Common myeloid progenitor, CD34-positive (primary cell): ENCODE measurements at regions not wholly inside any gene's neighbourhood (a gene's known extent, or its start where the extent isn't known, plus 50 kb on each side); places are given as distances from the start of the nearest gene placed in this dataset.
"Not testable (repeated sequence)": the region's sequence is repeated elsewhere in the genome, so short reads cannot be mapped to it uniquely, and the experiment has no call there.

ENCODE experiments used
- CTCF ChIA-PET: fragments of 350-600 bp; sonication (Branson Sonifier 250); formaldehyde crosslinking; loops from one replicate; lab custom pipeline; 2021; ENCODE audit warnings: antibody characterized with exemption; lab: Charles Lee
- POLR2A ChIA-PET: fragments of 350-600 bp; sonication (Branson Sonifier 250); formaldehyde crosslinking; loops from one replicate; lab custom pipeline; 2021; ENCODE audit warnings: antibody characterized with exemption; lab: Charles Lee
- DNase-seq, 3 donors: peaks; one replicate each; pipeline versions ENCODE4 v3.0.0 to v3.0.0-alpha.2; 2013
- H3K27ac ChIP-seq, 2 experiments: 1 replicate in 1 of 2; 2 replicates in 1 of 2; pipeline ENCODE4 v1.7.0; 2013; ENCODE audit warnings: inconsistent platforms in 2 of 2, low read length in 2 of 2, mild to moderate bottlenecking in 2 of 2, low read depth in 1 of 2, moderate library complexity in 1 of 2; ENCODE audit not compliant: severe bottlenecking in 2 of 2, insufficient read depth in 1 of 2, poor library complexity in 1 of 2
- H3K27me3 ChIP-seq, 5 experiments: replicated peaks in 2 of 5; 1 replicate in 3 of 5; 2 replicates in 2 of 5; pipeline versions ENCODE4 v1.6.1 to v1.7.0; 2013; ENCODE audit warnings: low read length in 4 of 5, mild to moderate bottlenecking in 2 of 5, moderate library complexity in 2 of 5, inconsistent platforms in 1 of 5; ENCODE audit not compliant: insufficient read depth in 5 of 5, control insufficient read depth in 4 of 5
- H3K36me3 ChIP-seq, 4 experiments: 1 replicate in 2 of 4; 2 replicates in 2 of 4; pipeline versions ENCODE4 v1.6.1 to v1.7.0; 2013; ENCODE audit warnings: low read length in 3 of 4, control low read depth in 1 of 4, mild to moderate bottlenecking in 1 of 4; ENCODE audit not compliant: control insufficient read depth in 4 of 4, insufficient read depth in 4 of 4
- H3K4me1 ChIP-seq, 4 experiments: 1 replicate in 3 of 4; 2 replicates in 1 of 4; pipeline versions ENCODE4 v1.6.1 to v1.7.1; 2013; ENCODE audit warnings: low read length in 3 of 4, mild to moderate bottlenecking in 3 of 4, control low read depth in 1 of 4, inconsistent platforms in 1 of 4, moderate library complexity in 1 of 4; ENCODE audit not compliant: control insufficient read depth in 4 of 4, insufficient read depth in 4 of 4; ENCODE audit errors: control extremely low read depth in 1 of 4
- H3K4me3 ChIP-seq, 7 experiments: 1 replicate in 4 of 7; 2 replicates in 3 of 7; pipeline versions ENCODE4 v1.5.1 to v1.7.0; 2013; ENCODE audit warnings: mild to moderate bottlenecking in 7 of 7, low read length in 6 of 7, moderate library complexity in 6 of 7, inconsistent platforms in 2 of 7, low read depth in 2 of 7, control low read depth in 1 of 7; ENCODE audit not compliant: insufficient read depth in 4 of 7, control insufficient read depth in 1 of 7; ENCODE audit errors: extremely low read depth in 1 of 7
- H3K9me3 ChIP-seq, 5 experiments: 1 replicate in 4 of 5; 2 replicates in 1 of 5; pipeline versions ENCODE4 v1.6.1 to v1.7.1; 2013; ENCODE audit warnings: low read length in 4 of 5, mild to moderate bottlenecking in 2 of 5, inconsistent platforms in 1 of 5, low read depth in 1 of 5, moderate library complexity in 1 of 5; ENCODE audit not compliant: control insufficient read depth in 4 of 5, insufficient read depth in 2 of 5; ENCODE audit errors: control extremely low read depth in 1 of 5
- WGBS: methylation state at CpG from one replicate; pipeline ENCODE4 v1.1.5; 2013; ENCODE audit not compliant: insufficient coverage; 5-methylcytosine and 5-hydroxymethylcytosine counted together

GRCh38 chr20:47429409-47429808, 72.3 kb upstream of the NCOA3 start:
- no CpG with 5 or more reads among the region's 3 CpGs for WGBS
- Histone ChIP-seq H3K27ac (no peak overlapping the region), H3K36me3 (no peaks in the 10 kb centered on the region), H3K4me1 (peaks cover 0 to 10% (median 3%) of the 10 kb centered on the region in 4 experiments), H3K9me3 (peaks cover 0 to 19% (median 8%) of the 10 kb centered on the region in 5 experiments), H3K27me3 (no peaks in the 10 kb centered on the region), H3K4me3 (no peak overlapping the region)
- POLR2A ChIA-PET, result no interaction called here
- DNase-seq, result no peak
- CTCF ChIA-PET, result no interaction called here

- Histone ChIP-seq H3K4me1 (peaks cover 0 to 10% (median 3%) of the 10 kb centered on the region in 4 experiments), H3K27ac (no peak overlapping the region), H3K27me3 (no peaks in the 10 kb centered on the region), H3K36me3 (no peaks in the 10 kb centered on the region), H3K4me3 (no peak overlapping the region), H3K9me3 (peaks cover 0 to 19% (median 8%) of the 10 kb centered on the region in 5 experiments)
- ChIA-PET POLR2A (no interaction called here), CTCF (interaction anchor here (0.6 kb wide), 1 partner anchor 192 kb away, joined by 4 read pairs; no protein-coding TSS in a partner anchor)
- 100% methylated on average over 3 of the region's 5 CpGs for WGBS
- DNase-seq, result no peak
These were observed 70.7 kb upstream of the NCOA3 start for GRCh38 chr20:47430862-47431588.

- CTCF ChIA-PET, result interaction anchor here (1.1 kb wide), 1 partner anchor 20 kb away, joined by 4 read pairs; no protein-coding TSS in a partner anchor
- Histone ChIP-seq H3K4me3 (no peak overlapping the region), H3K36me3 (no peaks in the 10 kb centered on the region), H3K9me3 (peaks cover 0 to 5% (median 2%) of the 10 kb centered on the region in 5 experiments), H3K27ac (no peak overlapping the region), H3K27me3 (no peaks in the 10 kb centered on the region), H3K4me1 (peaks cover 0 to 10% (median 3%) of the 10 kb centered on the region in 4 experiments)
- DNase-seq, result no peak
- 11% methylated on average over 1 of the region's 3 CpGs for WGBS
- POLR2A ChIA-PET, result no interaction called here
These were observed 68.9 kb upstream of the NCOA3 start for GRCh38 chr20:47432834-47433210.

- POLR2A ChIA-PET, result interaction anchor here (0.6 to 0.7 kb wide), 2 partner anchors 22 to 98 kb away, joined by 3 to 4 read pairs; no protein-coding TSS in a partner anchor
- H3K36me3 ChIP-seq, H3K9me3 ChIP-seq, H3K4me3 ChIP-seq, CTCF ChIA-PET, DNase-seq, H3K27me3 ChIP-seq, H3K27ac ChIP-seq: not testable (repeated sequence)
- WGBS, result 100% methylated on average over 9 of the region's 13 CpGs
- H3K4me1 ChIP-seq, result peaks cover 0 to 16% (median 3%) of the 10 kb centered on the region in 4 experiments
These were observed 67.4 kb upstream of the NCOA3 start for GRCh38 chr20:47434128-47434779.

GRCh38 chr20:47438464-47439381, 63.0 kb upstream of the NCOA3 start:
- H3K27ac ChIP-seq, result no peak overlapping the region
- H3K36me3 ChIP-seq, result no peaks in the 10 kb centered on the region
- H3K4me3 ChIP-seq, result no peak overlapping the region
- ChIA-PET CTCF (interaction anchor here (0.6 to 1.5 kb wide), 2 partner anchors 26 to 55 kb away, joined by 3 to 5 read pairs; no protein-coding TSS in a partner anchor), POLR2A (interaction anchor here (0.6 kb wide), 2 partner anchors 29 to 160 kb away, joined by 3 read pairs; no protein-coding TSS in a partner anchor)
- H3K27me3 ChIP-seq, result no peaks in the 10 kb centered on the region
- H3K9me3 ChIP-seq, result no peaks in the 10 kb centered on the region
- DNase-seq, result peak in 2 of 3 donors; percentile 52 to 66
- WGBS, result 85% methylated on average over 15 of the region's 18 CpGs
- peaks cover 0 to 5% (median 0%) of the 10 kb centered on the region in 4 experiments for H3K4me1 ChIP-seq

- CTCF ChIA-PET, result interaction anchor here (0.9 to 1.0 kb wide), 2 partner anchors 12 to 57 kb away, joined by 3 read pairs; no protein-coding TSS in a partner anchor
These were observed 60.6 kb upstream of the NCOA3 start for GRCh38 chr20:47440857-47441773.

More at GRCh38 chr20:47440857-47441773, 60.6 kb upstream of the NCOA3 start:
- Histone ChIP-seq H3K4me1 (peaks cover 0 to 5% (median 0%) of the 10 kb centered on the region in 4 experiments), H3K4me3 (no peak overlapping the region), H3K27ac (no peak overlapping the region), H3K9me3 (no peaks in the 10 kb centered on the region), H3K36me3 (no peaks in the 10 kb centered on the region), H3K27me3 (no peaks in the 10 kb centered on the region)
- POLR2A ChIA-PET, result no interaction called here
- 77% methylated on average over 4 of the region's 7 CpGs for WGBS
- DNase-seq, result no peak
